Calu3 (cell line): ENCODE measurements at regions not wholly inside any gene's neighbourhood (a gene's known extent, or its start where the extent isn't known, plus 50 kb on each side); places are given as distances from the start of the nearest gene placed in this dataset.

ENCODE experiments used
- BruUV-seq: library from RNA; stranded (reverse); fragments of 400-500 nt; replicated peaks from 2 replicates; lab custom pipeline; 2021; lab: Mats Ljungman, UMichigan
- CTCF ChIA-PET: fragments of 300-600 bp; sonication (Branson Sonifier 250); formaldehyde crosslinking; loops from one replicate; lab custom pipeline; 2022; ENCODE audit warnings: antibody characterized with exemption; lab: Charles Lee
- DNase-seq: peaks from one replicate; pipeline ENCODE4 v3.0.0; 2022
- H3K27ac Mint-ChIP-seq: one replicate; pipeline ENCODE4 v1.8.0; 2022; ENCODE audit warnings: mixed read lengths; ENCODE audit not compliant: unreplicated experiment
- H3K27me3 Mint-ChIP-seq: one replicate; pipeline ENCODE4 v1.8.0; 2022; ENCODE audit warnings: mixed read lengths; ENCODE audit not compliant: unreplicated experiment
- H3K36me3 Mint-ChIP-seq: one replicate; pipeline ENCODE4 v1.8.0; 2022; ENCODE audit warnings: mild to moderate bottlenecking, moderate library complexity, mixed read lengths; ENCODE audit not compliant: insufficient read depth, unreplicated experiment
- H3K4me1 Mint-ChIP-seq: one replicate; pipeline ENCODE4 v1.8.0; 2022; ENCODE audit warnings: mild to moderate bottlenecking, low read depth, mixed read lengths; ENCODE audit not compliant: unreplicated experiment
- H3K4me3 Mint-ChIP-seq: one replicate; pipeline ENCODE4 v1.8.0; 2022; ENCODE audit warnings: mild to moderate bottlenecking, low read depth, moderate library complexity, mixed read lengths; ENCODE audit not compliant: unreplicated experiment
- H3K9me3 Mint-ChIP-seq: one replicate; pipeline ENCODE4 v1.8.0; 2022; ENCODE audit warnings: low read depth, mixed read lengths; ENCODE audit not compliant: unreplicated experiment
- CTCF ChIP-seq: fragments of 200-600 bp; IDR thresholded peaks from one replicate; pipeline ENCODE4 v1.8.0; 2022; ENCODE audit warnings: antibody characterized with exemption; ENCODE audit not compliant: unreplicated experiment
- intact Hi-C: fragments of 100-400 bp; cut with micrococcal nuclease; formaldehyde crosslinking; loops from one replicate; pipeline ENCODE4 v1.10.0; 2022; ENCODE audit not compliant: unreplicated experiment

GRCh38 chr3:80000022-80000421 is 232.2 kb upstream of the ROBO1 start:
- no TSS peak for BruUV-seq
- no peak for TF ChIP-seq CTCF
- intact Hi-C loops, result loop anchor here (10.0 kb wide), 2 partner anchors 125 to 475 kb away; no protein-coding TSS in a partner anchor
- DNase-seq, result no peak
- Mint-ChIP-seq H3K4me1 (peaks cover 8% of the 10 kb centered on the region), H3K27ac (peak overlapping the region; percentile 76), H3K27me3 (no peaks in the 10 kb centered on the region), H3K36me3 (no peaks in the 10 kb centered on the region), H3K9me3 (no peaks in the 10 kb centered on the region), H3K4me3 (no peak overlapping the region)
- CTCF ChIA-PET, result interaction anchor here (1.1 kb wide), 1 partner anchor 63 kb away, joined by 3 read pairs; no protein-coding TSS in a partner anchor

GRCh38 chr3:79994397-79994796 is 226.6 kb upstream of the ROBO1 start:
- H3K9me3 Mint-ChIP-seq, result peaks cover 7% of the 10 kb centered on the region
- no TSS peak for BruUV-seq
- intact Hi-C loops, result loop anchor here (10.0 kb wide), 2 partner anchors 150 to 200 kb away; no protein-coding TSS in a partner anchor

DNA sequence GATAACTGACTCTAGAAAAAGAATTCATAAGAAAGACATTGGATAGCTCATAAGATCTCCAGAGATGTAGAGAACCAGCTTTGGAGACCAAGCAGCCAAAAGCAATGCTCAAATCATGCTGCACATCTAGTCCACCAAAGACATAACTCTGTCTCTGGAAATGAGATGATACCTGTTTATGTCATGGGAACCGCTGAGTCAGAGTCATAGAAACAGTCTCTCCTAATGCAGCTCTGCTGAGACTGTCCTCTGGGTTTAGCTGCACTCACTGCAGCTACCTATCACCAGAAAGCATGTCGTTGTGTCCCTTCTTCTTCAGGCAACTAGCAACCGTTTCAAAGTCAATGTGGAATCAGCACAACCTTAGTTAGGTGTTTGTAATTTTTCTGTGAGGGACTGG is 218.5 kb upstream of the ROBO1 start:
- Mint-ChIP-seq H3K27ac (no peak overlapping the region), H3K36me3 (no peaks in the 10 kb centered on the region), H3K4me3 (no peak overlapping the region), H3K27me3 (no peaks in the 10 kb centered on the region), H3K4me1 (no peaks in the 10 kb centered on the region), H3K9me3 (peaks cover 4% of the 10 kb centered on the region)
- CTCF ChIA-PET, result no interaction called here
- no TSS peak for BruUV-seq
- DNase-seq, result no peak
- intact Hi-C loops, result no loop called here
- TF ChIP-seq CTCF, result no peak

More at GRCh38 chr3:79994397-79994796, 226.6 kb upstream of the ROBO1 start:
- Mint-ChIP-seq H3K36me3 (no peaks in the 10 kb centered on the region), H3K27ac (no peak overlapping the region), H3K4me1 (peaks cover 5% of the 10 kb centered on the region), H3K4me3 (no peak overlapping the region), H3K27me3 (no peaks in the 10 kb centered on the region)
- no peak for DNase-seq
- no peak for TF ChIP-seq CTCF
- CTCF ChIA-PET, result no interaction called here

- no peaks in the 10 kb centered on the region for H3K4me1 Mint-ChIP-seq
- DNase-seq, result no peak
- H3K27ac Mint-ChIP-seq, result no peak overlapping the region
- no peak overlapping the region for H3K4me3 Mint-ChIP-seq
- CTCF ChIA-PET, result no interaction called here
- no TSS peak for BruUV-seq
- H3K27me3 Mint-ChIP-seq, result no peaks in the 10 kb centered on the region
- no peaks in the 10 kb centered on the region for H3K36me3 Mint-ChIP-seq
- H3K9me3 Mint-ChIP-seq, result peaks cover 4% of the 10 kb centered on the region
- intact Hi-C loops, result no loop called here
- TF ChIP-seq CTCF, result no peak
Observed at GRCh38 chr3:79985816-79986215, 218.0 kb upstream of the ROBO1 start.
